Kidney (tissue), 13 donors: ENCODE measurements at regions not wholly inside any gene's neighbourhood (a gene's known extent, or its start where the extent isn't known, plus 50 kb on each side); places are given as distances from the start of the nearest gene placed in this dataset.

ENCODE experiments used
- DNase-seq, 5 donors: peaks; one replicate each; pipeline ENCODE4 v3.0.0-alpha.2; 2013 to 2020
- FAIRE-seq: peaks from 2 replicates; lab custom pipeline; 2012; peaks lifted over from hg19 to GRCh38; lab: Jason Lieb, UNC
- H3K27ac ChIP-seq, 2 donors: one replicate each; pipeline ENCODE4 v1.7.0; 2013; ENCODE audit warnings: low read depth in 2 of 2, low read length in 2 of 2, inconsistent platforms in 1 of 2
- H3K27me3 ChIP-seq: one replicate; pipeline ENCODE4 v1.7.1; 2013; ENCODE audit warnings: low read length, inconsistent platforms; ENCODE audit not compliant: control insufficient read depth, insufficient read depth
- H3K36me3 ChIP-seq, 3 donors: one replicate each; pipeline versions ENCODE4 v1.7.0 to v1.7.1; 2013; ENCODE audit warnings: low read length in 3 of 3, control low read depth in 1 of 3, inconsistent platforms in 1 of 3; ENCODE audit not compliant: insufficient read depth in 3 of 3, control insufficient read depth in 2 of 3
- H3K4me1 ChIP-seq, 3 donors: one replicate each; pipeline versions ENCODE4 v1.7.0 to v1.7.1; 2013; ENCODE audit warnings: low read length in 3 of 3, inconsistent platforms in 1 of 3, low read depth in 1 of 3; ENCODE audit not compliant: control insufficient read depth in 2 of 3, insufficient read depth in 2 of 3
- H3K4me3 ChIP-seq, 3 donors: one replicate each; pipeline versions ENCODE4 v1.7.0 to v1.8.1; 2013; ENCODE audit warnings: low read length in 3 of 3, control low read depth in 1 of 3, inconsistent platforms in 1 of 3
- H3K9ac ChIP-seq, 3 donors: one replicate each; pipeline versions ENCODE4 v1.7.0 to v1.7.1; 2013; ENCODE audit warnings: low read length in 3 of 3, control low read depth in 1 of 3, inconsistent platforms in 1 of 3
- H3K9me3 ChIP-seq, 3 donors: one replicate each; pipeline versions ENCODE4 v1.7.0 to v1.7.1; 2013; ENCODE audit warnings: low read length in 3 of 3, control low read depth in 1 of 3, inconsistent platforms in 1 of 3; ENCODE audit not compliant: control insufficient read depth in 2 of 3, insufficient read depth in 1 of 3
- CTCF ChIP-seq: IDR thresholded peaks from 3 replicates; pipeline ENCODE4 v1.5.1; 2012; ENCODE audit warnings: mild to moderate bottlenecking, moderate library complexity, borderline replicate concordance; ENCODE audit not compliant: insufficient read depth; ENCODE audit errors: extremely low read depth
- intact Hi-C: fragments of 100-400 bp; cut with DNase I; formaldehyde crosslinking; loops from one replicate; pipeline ENCODE4 v1.11.1; 2022
- donor health status: control.
- donor health status: control.
- donor health status: control.
- donor health status: control.
- donor health status: control.
- donor health status: DM: yes; HTN: yes; CAD: no.
- donor health status: Normal renal cell carcinoma (clear cell type).

DNA sequence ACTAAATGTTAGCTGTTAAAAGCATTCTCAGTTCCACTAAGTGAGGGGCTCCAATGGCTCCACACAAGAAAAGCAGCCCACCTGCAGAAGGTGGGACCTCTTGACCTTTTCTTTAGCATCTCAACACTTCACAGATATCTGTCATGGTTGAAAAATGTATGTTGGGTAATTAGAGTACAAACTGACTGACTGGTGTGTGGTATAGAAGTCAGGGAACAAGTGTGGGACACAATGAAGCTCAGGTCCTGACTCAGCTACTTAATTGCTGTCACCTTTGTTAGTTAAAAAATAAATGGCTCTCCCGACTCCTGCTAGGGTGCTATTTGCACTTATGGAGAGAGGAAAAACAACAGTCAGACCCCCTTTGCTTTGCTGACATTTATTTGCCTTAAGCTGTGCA, 299.0 kb downstream of the TTC6 start:
- TF ChIP-seq CTCF = no peak
- intact Hi-C loops = no loop called here
- Histone ChIP-seq H3K9me3 (no peaks in the 10 kb centered on the region), H3K36me3 (no peaks in the 10 kb centered on the region), H3K4me1 (no peaks in the 10 kb centered on the region), H3K9ac (no peak overlapping the region), H3K27ac (no peak overlapping the region), H3K27me3 (no peaks in the 10 kb centered on the region), H3K4me3 (no peak overlapping the region)
- no peak for FAIRE-seq
- no peak for DNase-seq

GRCh38 chr14:37899365-37899764, 303.9 kb downstream of the TTC6 start:
- H3K4me3 ChIP-seq = no peak overlapping the region
- no peaks in the 10 kb centered on the region for H3K9me3 ChIP-seq
- DNase-seq (peak in 1 of 5 donors; percentile 36), FAIRE-seq (no peak)
- H3K27me3 ChIP-seq = no peaks in the 10 kb centered on the region
- no peak overlapping the region for H3K9ac ChIP-seq
- TF ChIP-seq CTCF = no peak
- intact Hi-C loops = no loop called here
- no peaks in the 10 kb centered on the region for H3K4me1 ChIP-seq
- H3K27ac ChIP-seq = no peak overlapping the region
- H3K36me3 ChIP-seq = no peaks in the 10 kb centered on the region

DNA sequence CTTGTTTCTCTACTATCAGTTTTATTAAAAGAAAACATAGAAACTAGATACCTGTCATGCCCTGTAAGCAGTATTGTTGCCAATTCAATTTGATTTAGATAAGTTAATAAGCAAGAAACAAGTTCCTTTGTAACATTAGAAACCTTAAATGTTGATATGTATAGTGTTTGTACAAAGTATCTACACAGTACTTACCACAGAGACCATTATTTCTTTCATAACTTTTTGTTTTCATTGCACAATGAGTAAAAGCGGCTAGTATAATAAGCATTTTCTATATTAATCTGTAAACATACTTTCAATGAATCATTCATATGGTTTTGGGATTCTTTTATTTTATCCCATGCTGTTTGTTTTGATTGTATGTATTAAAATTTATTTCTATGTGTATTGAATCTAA, 305.1 kb downstream of the TTC6 start:
- Histone ChIP-seq H3K27ac (no peak overlapping the region), H3K27me3 (no peaks in the 10 kb centered on the region), H3K4me3 (no peak overlapping the region), H3K4me1 (no peaks in the 10 kb centered on the region), H3K9me3 (no peaks in the 10 kb centered on the region), H3K9ac (no peak overlapping the region), H3K36me3 (no peaks in the 10 kb centered on the region)
- DNase-seq (no peak), FAIRE-seq (no peak)
- no peak for TF ChIP-seq CTCF
- intact Hi-C loops = no loop called here

- H3K4me3 ChIP-seq = no peak overlapping the region
- H3K9ac ChIP-seq = no peak overlapping the region
- H3K27me3 ChIP-seq = no peaks in the 10 kb centered on the region
- H3K4me1 ChIP-seq = no peaks in the 10 kb centered on the region
- TF ChIP-seq CTCF = no peak
- no peak for FAIRE-seq
- H3K9me3 ChIP-seq = no peaks in the 10 kb centered on the region
- peak in 1 of 5 donors; percentile 29 for DNase-seq
- H3K36me3 ChIP-seq = no peaks in the 10 kb centered on the region
- intact Hi-C loops = no loop called here
- no peak overlapping the region for H3K27ac ChIP-seq
Measured at GRCh38 chr14:37901978-37902377, 305.7 kb upstream of the SSTR1 start.
